ENCODE measurements at regions not wholly inside any gene's neighbourhood (a gene's known extent, or its start where the extent isn't known, plus 50 kb on each side); places are given as distances from the start of the nearest gene placed in this dataset.

DNA sequence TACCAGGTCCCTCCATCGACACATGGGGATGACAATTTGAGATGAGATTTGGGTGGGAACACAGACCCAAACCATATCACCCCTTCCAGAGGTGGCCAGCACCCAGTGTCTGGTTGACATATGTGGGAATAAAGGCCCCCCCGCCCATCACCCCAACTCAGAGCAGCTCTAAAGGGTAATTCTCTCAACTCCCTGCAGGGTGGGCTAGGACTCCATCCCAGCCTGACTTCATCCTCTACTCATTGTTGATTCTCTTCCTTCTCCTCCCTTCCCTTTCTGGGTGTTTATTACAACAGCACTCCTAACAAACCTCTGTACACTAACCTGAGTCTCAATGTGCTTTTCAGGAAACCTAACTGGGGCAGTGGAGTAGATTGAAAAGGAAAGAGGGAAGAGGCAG lies 339.9 kb downstream of the ACTL7B start:
- no peak overlapping the region for H3K4me3 Mint-ChIP-seq
- no CpG with 5 or more reads among the region's 2 CpGs for WGBS (ENCODE audit: extremely low coverage, insufficient read length, low lambda C conversion rate)

More for the DNA sequence above, 339.9 kb downstream of the ACTL7B start:
- no peak overlapping the region for H4K8ac ChIP-seq (replicated peaks; ENCODE audit: insufficient read length, low read depth, low read length)
- Mint-ChIP-seq H3K27me3 (ENCODE audit: low read depth) (no peaks in the 10 kb centered on the region), H3K9me3 (no peaks in the 10 kb centered on the region), H3K27ac (no peak overlapping the region), H3K4me1 (peaks cover 0 to 8% of the 10 kb centered on the region in 2 experiments; a peak in 1 of 4 replicates), H3K36me3 (ENCODE audit: insufficient read depth in 1 of 3, low read depth in 3 of 3) (no peaks in the 10 kb centered on the region)
- no peaks in the 10 kb centered on the region for H3K4me1 ChIP-seq (ENCODE audit: insufficient read depth, low read length)
- no peak overlapping the region for H3K27ac ChIP-seq (ENCODE audit: insufficient read length, low read depth, low read length)
- H4K91ac ChIP-seq (ENCODE audit: insufficient read length, low read depth, low read length): no peak overlapping the region
- H3K79me1 ChIP-seq (ENCODE audit: insufficient read depth, low read depth, low read length, poor library complexity, severe bottlenecking): no peaks in the 10 kb centered on the region
- no peak overlapping the region for H3K4me2 ChIP-seq (ENCODE audit: insufficient read depth, insufficient read length, low read length)
- peak; percentile 32 for DNase-seq
- H4K5ac ChIP-seq (ENCODE audit: insufficient read length, low read depth, low read length): no peak overlapping the region
- TF ChIP-seq, protein P1, sequence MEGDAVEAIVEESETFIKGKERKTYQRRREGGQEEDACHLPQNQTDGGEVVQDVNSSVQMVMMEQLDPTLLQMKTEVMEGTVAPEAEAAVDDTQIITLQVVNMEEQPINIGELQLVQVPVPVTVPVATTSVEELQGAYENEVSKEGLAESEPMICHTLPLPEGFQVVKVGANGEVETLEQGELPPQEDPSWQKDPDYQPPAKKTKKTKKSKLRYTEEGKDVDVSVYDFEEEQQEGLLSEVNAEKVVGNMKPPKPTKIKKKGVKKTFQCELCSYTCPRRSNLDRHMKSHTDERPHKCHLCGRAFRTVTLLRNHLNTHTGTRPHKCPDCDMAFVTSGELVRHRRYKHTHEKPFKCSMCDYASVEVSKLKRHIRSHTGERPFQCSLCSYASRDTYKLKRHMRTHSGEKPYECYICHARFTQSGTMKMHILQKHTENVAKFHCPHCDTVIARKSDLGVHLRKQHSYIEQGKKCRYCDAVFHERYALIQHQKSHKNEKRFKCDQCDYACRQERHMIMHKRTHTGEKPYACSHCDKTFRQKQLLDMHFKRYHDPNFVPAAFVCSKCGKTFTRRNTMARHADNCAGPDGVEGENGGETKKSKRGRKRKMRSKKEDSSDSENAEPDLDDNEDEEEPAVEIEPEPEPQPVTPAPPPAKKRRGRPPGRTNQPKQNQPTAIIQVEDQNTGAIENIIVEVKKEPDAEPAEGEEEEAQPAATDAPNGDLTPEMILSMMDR (conservative IDR thresholded peaks at IDR 0.05): peak; percentile 60
- no peaks in the 10 kb centered on the region for H4K20me1 ChIP-seq (ENCODE audit: control insufficient read depth, insufficient read depth, insufficient read length)
- H2AK5ac ChIP-seq (ENCODE audit: insufficient read length, low read length): no peak overlapping the region
- H3K23me2 ChIP-seq (ENCODE audit: insufficient read length, low read depth, low read length, poor library complexity, severe bottlenecking): no peaks in the 10 kb centered on the region
- H3K4ac ChIP-seq (ENCODE audit: low read depth, low read length): no peak overlapping the region
- H3K79me2 ChIP-seq (ENCODE audit: insufficient read depth, low read length): no peaks in the 10 kb centered on the region
- no peaks in the 10 kb centered on the region for H3K9me3 ChIP-seq (ENCODE audit: control insufficient read depth, low read depth, low read length)
- no peak overlapping the region for H2BK120ac ChIP-seq (ENCODE audit: low read depth, low read length, poor library complexity, severe bottlenecking)
- H3K14ac ChIP-seq (ENCODE audit: insufficient read depth, low read length): no peak overlapping the region
- H3T11ph ChIP-seq (ENCODE audit: low read length): no peak overlapping the region
- H3K23ac ChIP-seq (ENCODE audit: insufficient read length, low read depth, low read length): no peak overlapping the region
- no peak overlapping the region for H2BK15ac ChIP-seq (ENCODE audit: low read depth, low read length)
- H3K18ac ChIP-seq (ENCODE audit: insufficient read length, low read depth, low read length): no peak overlapping the region
- no peak overlapping the region for H2BK20ac ChIP-seq (ENCODE audit: low read depth, low read length, poor library complexity, severe bottlenecking)
- no peak overlapping the region for H2BK12ac ChIP-seq (ENCODE audit: insufficient read length, low read depth, low read length)
- H2AFZ ChIP-seq (ENCODE audit: low read length): no peak overlapping the region
- H3K9ac ChIP-seq (ENCODE audit: extremely low read depth, insufficient read length, low read length): no peak overlapping the region
- H3K27me3 ChIP-seq (ENCODE audit: insufficient read depth, low read length): no peaks in the 10 kb centered on the region
- no peak overlapping the region for H3K56ac ChIP-seq (ENCODE audit: insufficient read length, low read depth, low read length)
- H2BK5ac ChIP-seq (ENCODE audit: insufficient read length, low read length): no peak overlapping the region
